Esophagus squamous epithelium (tissue), 5 donors: ENCODE measurements at regions not wholly inside any gene's neighbourhood (a gene's known extent, or its start where the extent isn't known, plus 50 kb on each side); places are given as distances from the start of the nearest gene placed in this dataset.

Experiments used
- DNase-seq: peaks from one replicate; lab custom pipeline; 2025; lab: John Stamatoyannopoulos, UW
- H3K27ac ChIP-seq, 4 donors: fragments of 200-600 bp; sonication (generic); one replicate each; pipeline ENCODE4 v1.5.1; 2016 to 2019; ENCODE audit warnings: mild to moderate bottlenecking in 1 of 4
- H3K27me3 ChIP-seq, 4 donors: fragments of 200-600 bp; sonication (generic); 1 replicate in 3 of 4; 2 replicates in 1 of 4; pipeline versions ENCODE4 v1.5.1 to v1.6.0; 2017 to 2021; ENCODE audit warnings: antibody characterized with exemption in 1 of 4
- H3K36me3 ChIP-seq, 3 donors: fragments of 200-600 bp; sonication (generic); one replicate each; pipeline ENCODE4 v1.5.1; 2016 to 2019
- H3K4me1 ChIP-seq, 3 donors: fragments of 200-600 bp; sonication (generic); one replicate each; pipeline ENCODE4 v1.5.1; 2017 to 2019
- H3K4me3 ChIP-seq, 4 donors: fragments of 200-600 bp; sonication (generic); 1 replicate in 3 of 4; 2 replicates in 1 of 4; pipeline ENCODE4 v1.5.1; 2016 to 2019; ENCODE audit warnings: mild to moderate bottlenecking in 2 of 4, moderate library complexity in 1 of 4
- H3K9me3 ChIP-seq, 3 donors: fragments of 200-600 bp; sonication (generic); one replicate each; pipeline ENCODE4 v1.5.1; 2016 to 2019
- POLR2A ChIP-seq, 4 donors: fragments of 450-650 bp; IDR thresholded peaks; one replicate each; pipeline ENCODE4 v1.6.1; 2017; ENCODE audit warnings: antibody characterized with exemption in 4 of 4, mild to moderate bottlenecking in 4 of 4, moderate library complexity in 3 of 4
- WGBS, 2 donors: methylation state at CpG; one replicate each; pipeline ENCODE4 v1.1.5; 2018; 5-methylcytosine and 5-hydroxymethylcytosine counted together
- intact Hi-C: fragments of 100-400 bp; cut with DNase I; formaldehyde crosslinking; loops from one replicate; pipeline ENCODE4 v1.15.0; 2022
- TF ChIP-seq, protein P1 (sequence below), 6 experiments: fragments of 450-650 bp in 4 of 6; fragments of 200-600 bp in 2 of 6; sonication (generic) in 2 of 6; IDR thresholded peaks; one replicate each; pipeline ENCODE4 v1.5.1; 2016 to 2019; ENCODE audit warnings: antibody characterized with exemption in 6 of 6, mild to moderate bottlenecking in 4 of 6, moderate library complexity in 4 of 6
- donor health status: DM: yes; HTN: yes; CAD: no.

DNA sequence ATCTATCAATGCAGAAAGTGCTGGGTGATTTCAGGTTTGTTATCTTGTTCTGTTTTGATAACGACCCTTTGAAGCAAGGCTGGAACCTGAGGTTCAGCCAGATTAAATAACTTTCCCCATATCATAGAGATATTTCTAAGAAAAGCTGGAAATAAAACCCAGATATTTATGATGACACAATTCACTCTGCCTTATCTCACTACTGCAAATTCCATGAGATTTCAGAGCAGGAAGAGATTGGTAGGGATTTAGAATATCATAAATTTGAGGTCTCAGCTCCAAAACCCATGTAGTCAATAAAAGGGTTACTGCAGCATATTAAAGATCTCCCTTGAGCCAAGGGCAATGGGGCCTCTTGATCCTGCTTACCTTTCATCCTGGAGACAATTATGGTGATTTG, 692.5 kb upstream of the IGFBP3 start:
- Histone ChIP-seq H3K27ac (no peak overlapping the region), H3K9me3 (no peaks in the 10 kb centered on the region), H3K27me3 (no peaks in the 10 kb centered on the region), H3K4me3 (no peak overlapping the region), H3K36me3 (no peaks in the 10 kb centered on the region), H3K4me1 (no peaks in the 10 kb centered on the region)
- intact Hi-C loops: no loop called here
- no peak for DNase-seq
- WGBS, 2 donors: 45 to 68% methylated on average over 1 of the region's 1 CpG
- TF ChIP-seq, protein P1, sequence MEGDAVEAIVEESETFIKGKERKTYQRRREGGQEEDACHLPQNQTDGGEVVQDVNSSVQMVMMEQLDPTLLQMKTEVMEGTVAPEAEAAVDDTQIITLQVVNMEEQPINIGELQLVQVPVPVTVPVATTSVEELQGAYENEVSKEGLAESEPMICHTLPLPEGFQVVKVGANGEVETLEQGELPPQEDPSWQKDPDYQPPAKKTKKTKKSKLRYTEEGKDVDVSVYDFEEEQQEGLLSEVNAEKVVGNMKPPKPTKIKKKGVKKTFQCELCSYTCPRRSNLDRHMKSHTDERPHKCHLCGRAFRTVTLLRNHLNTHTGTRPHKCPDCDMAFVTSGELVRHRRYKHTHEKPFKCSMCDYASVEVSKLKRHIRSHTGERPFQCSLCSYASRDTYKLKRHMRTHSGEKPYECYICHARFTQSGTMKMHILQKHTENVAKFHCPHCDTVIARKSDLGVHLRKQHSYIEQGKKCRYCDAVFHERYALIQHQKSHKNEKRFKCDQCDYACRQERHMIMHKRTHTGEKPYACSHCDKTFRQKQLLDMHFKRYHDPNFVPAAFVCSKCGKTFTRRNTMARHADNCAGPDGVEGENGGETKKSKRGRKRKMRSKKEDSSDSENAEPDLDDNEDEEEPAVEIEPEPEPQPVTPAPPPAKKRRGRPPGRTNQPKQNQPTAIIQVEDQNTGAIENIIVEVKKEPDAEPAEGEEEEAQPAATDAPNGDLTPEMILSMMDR (IDR thresholded peaks at IDR 0.05): no peak
- no peak for TF ChIP-seq POLR2A (IDR thresholded peaks at IDR 0.05)

DNA sequence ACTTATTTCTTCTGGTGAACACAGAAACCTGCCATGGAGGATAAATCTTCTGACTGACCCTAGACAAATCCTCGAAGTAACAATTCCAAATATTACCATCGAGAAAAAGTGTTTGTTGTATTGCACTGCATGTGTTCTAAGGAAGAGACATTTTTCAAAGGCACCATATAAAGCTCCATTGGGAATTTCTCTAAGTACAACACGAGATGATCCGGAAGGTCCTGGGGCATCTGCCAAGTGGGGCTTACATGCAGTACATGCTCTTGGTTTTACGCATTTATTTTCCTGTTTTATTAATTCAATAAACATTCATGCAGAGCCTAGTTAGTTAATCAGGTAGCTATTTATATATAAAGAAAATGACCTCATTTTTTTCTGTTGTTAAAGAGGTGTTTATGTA, 692.0 kb upstream of the IGFBP3 start:
- no peaks in the 10 kb centered on the region for H3K27me3 ChIP-seq
- H3K9me3 ChIP-seq: no peaks in the 10 kb centered on the region
- WGBS, 2 donors: 39 to 54% methylated on average over 5 of the region's 5 CpGs
- DNase-seq: no peak
- no peaks in the 10 kb centered on the region for H3K36me3 ChIP-seq
- no peak overlapping the region for H3K27ac ChIP-seq
- intact Hi-C loops: no loop called here
- no peaks in the 10 kb centered on the region for H3K4me1 ChIP-seq
- TF ChIP-seq, protein P1 (IDR thresholded peaks at IDR 0.05): no peak
- TF ChIP-seq POLR2A (IDR thresholded peaks at IDR 0.05): no peak
- no peak overlapping the region for H3K4me3 ChIP-seq

DNA sequence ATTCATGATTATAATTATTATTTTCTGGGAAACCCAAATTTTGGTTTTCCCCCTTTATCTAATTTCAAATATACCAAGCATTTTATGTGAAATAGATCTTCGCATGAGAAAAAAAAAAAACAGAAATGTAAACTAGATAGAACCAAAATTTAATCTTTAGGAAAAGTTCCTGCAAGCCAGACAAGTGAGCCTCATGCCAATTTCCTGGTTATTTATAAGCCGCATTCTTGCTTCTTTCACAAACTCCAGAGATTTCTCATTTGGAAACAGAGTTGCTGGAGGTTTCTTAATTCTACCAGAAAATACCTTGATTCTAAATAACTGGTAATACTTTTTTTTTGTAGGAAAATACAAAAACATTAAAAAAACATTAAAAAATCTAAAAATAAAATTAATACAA, 690.4 kb upstream of the IGFBP3 start:
- Histone ChIP-seq H3K9me3 (no peaks in the 10 kb centered on the region), H3K36me3 (no peaks in the 10 kb centered on the region), H3K4me3 (no peak overlapping the region), H3K27me3 (no peaks in the 10 kb centered on the region), H3K27ac (no peak overlapping the region), H3K4me1 (no peaks in the 10 kb centered on the region)
- TF ChIP-seq POLR2A (IDR thresholded peaks at IDR 0.05): no peak
- TF ChIP-seq, protein P1 (IDR thresholded peaks at IDR 0.05): no peak
- no peak for DNase-seq
- 41 to 55% methylated on average over 2 of the region's 2 CpGs for WGBS, 2 donors
- intact Hi-C loops: no loop called here

DNA sequence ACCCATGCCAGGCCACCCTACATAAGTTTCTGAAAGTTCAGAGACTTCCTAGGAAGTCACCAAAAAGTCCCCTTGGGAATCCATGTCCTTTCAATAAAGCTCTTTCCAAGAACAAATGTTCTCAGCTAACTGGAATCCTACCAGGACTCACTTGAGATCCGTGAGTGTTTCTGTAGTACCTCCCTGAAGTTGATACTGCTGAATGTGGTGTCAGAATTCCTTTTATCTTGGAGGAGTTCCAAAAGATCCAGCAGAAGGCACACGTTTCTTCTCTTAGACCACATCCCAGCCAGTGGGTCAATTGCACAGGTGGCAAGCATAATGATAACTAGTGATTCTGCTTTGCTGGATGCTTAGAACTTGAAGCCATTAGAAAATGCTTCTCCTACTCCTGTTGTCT, 689.7 kb upstream of the IGFBP3 start:
- H3K27me3 ChIP-seq: no peaks in the 10 kb centered on the region
- intact Hi-C loops: no loop called here
- no peak overlapping the region for H3K27ac ChIP-seq
- H3K4me3 ChIP-seq: no peak overlapping the region
- H3K9me3 ChIP-seq: no peaks in the 10 kb centered on the region
- no peaks in the 10 kb centered on the region for H3K4me1 ChIP-seq
- DNase-seq: no peak
- 28 to 36% methylated on average over 2 of the region's 2 CpGs for WGBS, 2 donors
- H3K36me3 ChIP-seq: no peaks in the 10 kb centered on the region
- TF ChIP-seq, protein P1 (IDR thresholded peaks at IDR 0.05): no peak
- no peak for TF ChIP-seq POLR2A (IDR thresholded peaks at IDR 0.05)

GRCh38 chr7:46607176-46607575, 686.1 kb upstream of the IGFBP3 start:
- peaks cover 0 to 25% (median 11%) of the 10 kb centered on the region in 3 donors for H3K4me1 ChIP-seq
- no peak for TF ChIP-seq POLR2A (IDR thresholded peaks at IDR 0.05)
- DNase-seq: no peak
- H3K36me3 ChIP-seq: no peaks in the 10 kb centered on the region
- H3K4me3 ChIP-seq: no peak overlapping the region
- no peaks in the 10 kb centered on the region for H3K27me3 ChIP-seq
- WGBS, 2 donors: 58 to 65% methylated on average over 4 of the region's 4 CpGs
- H3K27ac ChIP-seq: no peak overlapping the region
- H3K9me3 ChIP-seq: no peaks in the 10 kb centered on the region
- intact Hi-C loops: no loop called here

- Histone ChIP-seq H3K36me3 (no peaks in the 10 kb centered on the region), H3K27ac (no peak overlapping the region), H3K4me1 (peaks cover 0 to 27% (median 11%) of the 10 kb centered on the region in 3 donors), H3K27me3 (no peaks in the 10 kb centered on the region), H3K9me3 (no peaks in the 10 kb centered on the region), H3K4me3 (no peak overlapping the region)
- DNase-seq: no peak
- WGBS, 2 donors: 85 to 92% methylated on average over 3 of the region's 3 CpGs
- intact Hi-C loops: no loop called here
- TF ChIP-seq, protein P1 (IDR thresholded peaks at IDR 0.05): no peak
- no peak for TF ChIP-seq POLR2A (IDR thresholded peaks at IDR 0.05)
Observed at GRCh38 chr7:46606761-46607160, 685.7 kb upstream of the IGFBP3 start.
